ENCODE measurements at regions not wholly inside any gene's neighbourhood (a gene's known extent, or its start where the extent isn't known, plus 50 kb on each side); places are given as distances from the start of the nearest gene placed in this dataset.

DNA sequence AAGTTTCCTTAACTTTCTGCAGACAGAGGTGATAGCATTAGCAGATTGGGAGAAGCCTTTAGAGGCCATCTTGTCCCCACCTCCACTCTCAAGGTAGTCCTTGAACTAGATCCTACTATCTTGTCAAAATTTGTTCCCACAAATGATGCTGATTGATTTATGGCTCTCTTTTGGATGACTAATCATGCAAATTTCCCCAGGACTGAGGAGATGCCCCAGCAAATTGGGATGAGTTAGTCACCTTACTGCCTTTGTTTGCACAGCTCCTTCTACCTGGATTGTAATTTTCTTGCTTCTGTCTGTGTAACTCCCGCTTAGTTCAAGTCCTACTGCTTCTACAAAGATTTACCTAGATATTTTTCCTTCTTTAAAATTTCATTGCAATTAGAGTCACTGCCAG, 391.4 kb upstream of the CADM1 start:
- in situ Hi-C loops (cut with MboI; ENCODE audit: low sequenced_read_pairs), result no loop called here

DNA sequence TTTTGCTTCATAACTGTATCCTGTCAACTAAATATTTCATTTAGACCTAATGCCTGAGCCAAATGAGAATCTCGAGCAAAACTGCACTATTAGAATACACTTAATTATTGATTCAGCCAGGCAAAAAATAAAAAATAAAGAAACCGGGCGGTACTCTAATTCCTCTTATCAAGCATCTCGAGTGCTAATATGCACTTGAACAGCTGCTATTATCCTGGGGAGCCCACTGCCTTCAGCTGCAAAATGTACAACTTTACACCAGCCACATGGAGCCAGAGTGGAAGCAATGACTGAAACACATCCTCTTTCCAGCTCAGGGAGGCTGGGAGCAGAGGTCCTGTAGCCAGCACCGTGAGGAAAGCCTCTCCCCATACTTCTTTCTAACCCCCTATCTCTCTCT, 390.0 kb upstream of the CADM1 start:
- in situ Hi-C loops (cut with MboI; ENCODE audit: low sequenced_read_pairs), result no loop called here

DNA sequence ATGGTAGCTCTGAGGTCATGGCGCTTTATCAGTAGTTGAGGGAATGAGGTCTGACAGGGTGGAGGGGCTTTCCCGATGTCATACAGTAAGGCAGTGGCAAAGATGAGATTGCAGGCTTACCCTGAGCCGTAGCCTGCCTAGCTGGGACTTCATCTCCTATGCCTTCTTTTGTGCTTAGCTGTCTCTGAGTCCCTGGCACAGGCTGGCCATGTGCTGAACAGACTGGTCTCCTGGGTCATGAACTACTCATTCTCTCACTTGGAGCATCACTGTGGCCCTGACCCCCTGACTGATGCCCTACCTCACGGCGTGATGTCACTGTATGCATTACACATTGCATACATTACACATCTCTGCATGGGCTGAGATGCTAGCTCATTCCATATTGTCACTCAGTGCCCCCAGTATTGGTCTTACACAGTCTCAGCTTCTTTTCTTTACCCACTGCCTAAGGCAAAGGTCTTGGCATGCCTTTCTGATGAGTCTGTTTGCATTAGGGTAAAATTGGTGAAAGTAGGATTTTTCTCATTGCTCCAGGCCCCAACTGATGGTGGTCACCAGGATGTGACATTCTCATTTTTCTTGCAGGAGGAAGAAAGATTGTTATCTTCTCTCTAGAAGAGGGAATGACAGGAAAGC, 389.4 kb upstream of the CADM1 start:
- in situ Hi-C loops (cut with MboI; ENCODE audit: low sequenced_read_pairs), result no loop called here

DNA sequence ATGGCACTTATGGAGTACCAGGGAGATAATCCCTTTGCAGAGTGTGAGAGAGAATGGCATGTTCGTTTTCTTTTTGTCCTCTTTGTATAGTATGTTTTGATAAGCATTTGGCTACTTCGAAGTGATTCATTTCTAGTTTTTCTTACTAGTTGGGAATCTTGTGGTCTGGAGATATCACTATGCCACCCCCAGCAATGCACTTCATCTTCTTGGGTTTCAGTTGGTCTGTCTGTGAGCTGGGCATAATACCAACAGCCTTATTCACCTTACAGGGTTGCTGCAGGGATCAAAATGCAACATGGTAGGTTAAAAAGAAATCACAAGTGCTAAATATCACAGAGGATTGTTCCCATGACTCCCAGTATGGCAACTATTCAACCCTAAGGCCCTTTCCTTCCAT, 387.8 kb upstream of the CADM1 start:
- in situ Hi-C loops (cut with MboI; ENCODE audit: low sequenced_read_pairs), result no loop called here

DNA sequence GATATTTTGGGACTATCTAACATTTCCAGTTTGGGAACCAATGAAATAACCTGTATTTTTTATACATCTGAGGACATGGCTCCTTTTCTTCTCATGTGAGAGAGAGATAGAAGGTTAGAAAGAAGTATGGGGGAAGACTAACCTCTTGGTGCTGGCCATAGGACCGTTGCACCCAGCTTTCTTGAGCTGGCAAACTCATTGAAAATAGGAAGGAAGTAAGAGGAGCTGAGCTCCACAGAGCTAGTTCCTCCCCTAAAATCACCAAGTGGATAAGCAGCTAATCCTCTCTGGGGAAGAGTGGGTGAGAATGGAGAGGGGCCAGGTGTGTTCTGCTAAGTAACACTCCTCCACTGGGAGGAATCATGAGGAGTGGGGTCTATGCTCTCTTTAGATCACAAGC, 387.4 kb upstream of the CADM1 start:
- in situ Hi-C loops (cut with MboI; ENCODE audit: low sequenced_read_pairs), result no loop called here

DNA sequence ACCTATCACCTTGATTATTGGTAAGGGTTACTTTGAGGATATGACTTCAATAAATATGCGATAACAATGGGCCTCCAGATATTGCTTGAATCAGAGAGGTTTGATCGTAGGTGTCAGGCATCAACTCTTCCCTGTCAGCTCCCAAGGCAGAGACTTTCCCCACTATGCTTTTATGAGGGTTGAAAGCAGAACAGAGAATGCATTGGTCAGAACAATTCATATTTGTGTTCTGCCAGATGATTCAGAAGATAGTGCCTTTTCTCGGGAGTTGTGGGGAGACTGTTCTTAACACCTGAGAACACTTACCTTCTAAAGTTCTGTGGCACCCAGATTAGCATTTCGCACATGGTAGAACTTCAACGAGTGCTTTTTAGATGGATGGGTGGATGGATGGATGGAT, 386.3 kb upstream of the CADM1 start:
- in situ Hi-C loops (cut with MboI; ENCODE audit: low sequenced_read_pairs), result no loop called here

DNA sequence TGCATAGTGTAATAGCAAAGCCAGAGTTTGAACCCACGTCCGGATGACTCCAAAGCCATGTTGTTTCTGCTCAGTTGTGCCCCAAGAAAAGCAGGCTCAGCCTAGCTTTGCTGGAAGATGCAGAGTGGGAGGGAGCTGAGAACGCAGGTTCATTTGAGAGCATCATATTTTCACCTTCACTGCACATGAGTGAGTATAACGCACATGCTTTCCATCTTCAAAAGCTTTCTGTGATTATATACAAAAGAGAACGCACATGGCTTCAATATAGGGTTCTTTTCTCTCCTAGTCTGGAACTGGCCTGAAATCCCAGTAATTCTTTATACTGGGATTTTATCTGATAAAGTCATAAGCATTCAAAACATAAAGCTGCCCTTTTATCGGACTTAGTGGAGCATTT, 385.5 kb upstream of the CADM1 start:
- in situ Hi-C loops (cut with MboI; ENCODE audit: low sequenced_read_pairs), result no loop called here

DNA sequence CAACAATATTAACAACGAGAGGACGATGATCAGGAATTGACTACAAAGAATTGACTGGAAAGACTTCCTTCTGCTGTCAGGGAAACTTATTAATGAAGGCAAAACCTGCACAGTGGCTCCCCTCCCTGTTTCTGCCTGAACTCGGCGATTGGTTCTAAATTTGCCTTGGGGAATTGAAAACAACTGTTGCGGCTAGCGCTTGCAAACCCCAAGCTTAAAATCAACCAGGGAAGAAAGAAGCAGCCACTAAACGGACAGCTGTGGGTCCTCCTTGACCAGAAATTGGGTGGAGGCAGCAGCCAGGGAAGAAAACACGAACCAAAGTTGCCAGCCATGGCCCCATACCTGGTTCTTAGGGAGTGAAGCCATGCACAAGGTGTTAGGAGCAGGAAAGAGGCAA, 383.5 kb upstream of the CADM1 start:
- in situ Hi-C loops (cut with MboI; ENCODE audit: low sequenced_read_pairs), result no loop called here

DNA sequence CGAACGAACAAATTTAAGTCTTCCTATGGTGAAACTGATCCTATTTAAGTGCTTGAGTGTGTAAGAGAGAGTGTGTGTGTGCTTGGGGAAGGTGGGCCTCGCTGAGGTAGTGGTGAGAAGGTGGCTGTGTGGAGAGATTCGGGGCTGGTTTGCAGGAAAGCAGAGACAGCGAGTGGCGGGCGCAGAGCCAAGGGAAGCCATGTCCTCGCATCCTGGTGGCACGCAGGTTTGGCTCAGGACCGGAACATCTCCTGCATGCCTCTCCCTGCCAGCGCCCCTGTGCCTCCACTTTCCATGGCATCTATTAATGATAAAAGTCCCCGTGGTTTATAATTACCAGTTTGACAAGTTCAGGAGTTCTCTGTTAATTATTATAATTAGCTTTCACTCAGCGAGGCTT, 383.1 kb upstream of the CADM1 start:
- in situ Hi-C loops (cut with MboI; ENCODE audit: low sequenced_read_pairs), result no loop called here

DNA sequence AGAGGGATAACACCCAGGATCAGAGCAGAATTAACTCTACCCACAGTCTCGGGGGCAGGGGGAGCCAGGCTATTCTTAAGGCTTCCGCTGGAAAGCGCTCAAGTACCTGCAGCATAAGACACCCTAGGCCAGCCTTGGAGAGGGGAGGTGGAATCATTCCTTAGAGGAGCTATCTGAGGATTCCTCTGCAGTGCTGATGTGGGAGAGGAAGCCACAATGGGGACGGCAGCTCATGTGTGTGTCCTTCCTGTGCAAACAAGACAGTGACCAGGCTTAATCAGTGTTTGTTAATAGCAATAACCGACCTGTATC, 382.2 kb upstream of the CADM1 start:
- in situ Hi-C loops (cut with MboI; ENCODE audit: low sequenced_read_pairs), result no loop called here

DNA sequence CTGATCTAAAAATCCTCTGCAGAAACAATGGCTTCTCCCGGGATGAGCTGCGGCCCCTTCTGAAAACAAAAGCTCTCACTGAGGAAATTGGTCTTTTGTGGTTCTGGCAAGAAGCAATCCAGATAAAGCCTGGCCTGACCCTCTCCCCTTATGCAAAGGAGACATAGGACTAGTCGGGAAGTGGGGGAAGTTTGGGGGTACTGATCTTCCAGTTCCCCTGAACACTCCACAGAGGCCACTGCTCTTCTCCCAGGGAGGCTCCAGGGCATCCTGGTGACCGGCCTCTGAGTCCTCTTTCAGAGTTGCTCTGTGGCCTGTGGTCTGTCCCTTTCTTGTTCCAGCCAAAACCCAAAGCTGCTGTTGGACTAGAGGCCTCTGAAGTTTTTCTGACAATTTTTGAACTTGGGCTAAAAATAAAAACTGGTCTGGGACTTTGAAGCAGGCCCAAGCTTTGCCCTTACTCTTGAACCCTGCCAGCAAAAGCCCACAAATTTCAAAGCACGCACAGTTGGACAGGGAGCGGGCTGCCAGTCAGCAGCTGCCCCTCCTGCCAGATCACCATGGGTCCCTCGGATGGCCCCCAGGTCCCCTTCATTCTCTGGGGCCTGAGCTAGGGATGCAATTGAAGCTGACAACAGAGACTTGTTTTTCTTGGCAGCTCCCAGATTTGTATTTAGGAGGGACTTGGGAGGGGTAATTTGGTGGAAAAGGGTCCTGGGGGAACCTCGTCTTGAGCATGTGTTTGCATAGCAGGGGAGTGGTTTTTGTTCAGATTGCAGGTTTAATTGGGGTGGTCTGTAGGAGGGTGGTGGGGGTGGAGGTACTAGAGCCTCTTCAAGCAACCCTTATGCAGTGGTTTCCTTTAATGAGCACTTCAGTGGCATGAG, 381.6 kb upstream of the CADM1 start:
- in situ Hi-C loops (cut with MboI; ENCODE audit: low sequenced_read_pairs), result no loop called here

DNA sequence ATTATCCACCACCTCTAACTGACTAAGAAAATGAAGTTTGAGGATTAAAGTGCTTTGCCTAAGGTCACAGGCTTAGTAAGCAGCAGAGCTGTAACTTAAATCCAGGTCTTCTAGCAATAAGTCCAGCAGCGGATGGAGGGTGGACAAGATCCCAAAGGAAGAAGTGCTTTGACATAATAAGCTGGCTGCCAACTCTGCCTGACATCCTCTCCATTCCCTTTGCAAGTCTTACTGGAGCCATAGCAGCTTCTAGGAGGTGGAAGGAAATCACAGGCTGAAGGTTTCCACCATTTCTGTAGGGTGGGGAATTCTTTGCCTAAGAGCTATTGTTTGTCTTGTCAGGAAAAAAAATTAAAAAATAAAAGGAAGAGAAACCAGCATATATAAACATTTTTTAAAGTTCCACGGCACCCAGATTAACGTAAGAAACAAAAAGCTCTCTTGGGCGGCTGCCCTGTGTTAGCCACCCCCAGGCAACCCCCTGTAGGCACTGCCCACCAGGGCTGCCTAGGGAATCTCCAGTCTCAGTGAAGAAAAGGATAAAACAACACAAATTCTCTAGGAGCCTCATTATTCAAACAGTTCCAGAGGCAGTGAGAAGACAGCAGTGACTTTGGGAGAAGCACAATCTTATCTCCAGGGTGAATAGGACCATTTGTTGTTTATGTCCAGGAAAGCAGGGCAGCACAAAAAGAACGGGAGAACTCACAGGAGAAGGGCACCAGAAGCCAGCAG, 380.8 kb upstream of the CADM1 start:
- in situ Hi-C loops (cut with MboI; ENCODE audit: low sequenced_read_pairs), result no loop called here

DNA sequence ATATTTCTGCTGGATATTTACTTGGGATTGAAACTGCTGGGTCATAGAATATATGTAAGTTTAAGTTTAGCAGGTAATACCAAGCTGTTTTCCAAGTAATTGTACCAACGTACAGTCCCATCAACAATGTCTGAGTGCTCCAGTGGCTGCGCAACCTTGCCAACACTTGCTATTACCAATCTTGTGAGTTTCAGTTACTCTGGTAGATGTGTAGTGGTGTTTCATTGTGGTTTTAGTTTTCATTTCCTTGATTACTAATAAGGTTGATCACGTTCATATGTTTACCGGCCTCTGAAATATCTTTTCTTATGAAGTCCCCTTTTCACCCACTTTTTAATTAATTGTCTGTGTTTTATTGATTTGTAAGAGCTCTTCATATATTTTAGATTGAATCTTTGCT, 370.6 kb upstream of the CADM1 start:
- in situ Hi-C loops (cut with MboI; ENCODE audit: low sequenced_read_pairs), result no loop called here

DNA sequence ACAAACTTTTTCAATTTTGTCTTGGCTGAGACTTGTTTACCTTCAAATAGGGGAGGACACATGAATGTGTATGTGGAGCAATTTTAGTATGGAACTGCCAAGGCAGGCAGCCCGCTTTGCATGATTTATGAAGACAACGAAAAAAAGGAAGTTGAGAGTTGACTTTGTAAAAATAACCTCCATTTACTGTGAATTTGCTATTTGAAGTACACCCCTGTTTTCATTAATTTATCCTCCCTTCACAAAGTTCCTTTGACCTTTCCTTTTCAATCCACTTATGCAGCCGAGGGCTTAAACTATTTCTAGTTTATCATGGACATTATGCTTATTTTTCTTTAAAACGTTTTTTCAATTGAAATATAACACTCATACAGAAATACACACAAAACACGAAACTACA, 369.6 kb upstream of the CADM1 start:
- in situ Hi-C loops (cut with MboI; ENCODE audit: low sequenced_read_pairs), result no loop called here

DNA sequence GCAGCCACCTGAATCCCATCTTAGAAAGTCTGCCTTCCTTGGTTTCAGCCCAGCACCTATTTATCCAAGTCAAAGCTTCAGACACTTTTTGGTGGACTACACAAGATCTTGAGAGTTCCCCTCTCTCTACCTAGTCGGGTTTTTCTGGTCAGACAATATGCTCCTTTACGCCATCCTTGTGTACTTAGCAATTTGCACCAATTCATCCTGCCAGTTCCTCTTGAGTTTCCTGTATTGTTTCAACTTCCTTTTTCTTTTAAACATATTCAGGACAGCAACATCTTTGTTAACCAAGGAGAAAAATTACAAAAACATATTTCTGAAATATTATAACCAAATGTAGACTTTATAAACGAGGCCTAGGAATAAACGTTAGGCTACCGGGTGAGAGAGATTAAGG, 368.2 kb upstream of the CADM1 start:
- in situ Hi-C loops (cut with MboI; ENCODE audit: low sequenced_read_pairs), result no loop called here

DNA sequence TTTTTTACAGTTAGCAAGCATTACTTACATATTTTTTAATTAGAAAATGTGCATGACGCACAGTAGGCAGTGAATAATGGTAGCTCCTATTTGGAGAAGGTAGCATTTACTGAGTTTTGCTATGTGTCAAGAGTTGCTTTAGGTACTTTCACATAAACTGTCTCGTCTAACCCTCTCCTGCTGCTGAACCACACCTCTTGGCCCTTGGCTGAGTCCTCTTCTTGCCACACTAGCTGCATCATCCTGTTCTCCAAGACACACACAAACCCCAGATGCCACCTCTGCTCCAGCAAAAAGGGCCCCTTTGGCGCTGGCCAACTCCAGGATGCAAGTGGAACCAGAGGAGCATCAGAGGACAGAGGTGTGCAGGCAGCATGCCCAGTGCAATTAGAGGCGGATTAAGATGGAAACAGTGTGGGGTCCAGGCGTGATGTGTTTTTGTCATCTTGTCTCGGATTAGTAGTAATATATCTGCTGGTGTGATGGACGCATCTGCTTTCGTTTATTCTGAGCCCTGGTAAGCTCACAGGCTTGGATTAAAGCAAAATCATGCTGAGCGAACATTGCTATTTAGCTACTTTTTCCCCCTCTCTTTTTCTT, 367.0 kb upstream of the CADM1 start:
- in situ Hi-C loops (cut with MboI; ENCODE audit: low sequenced_read_pairs), result no loop called here

DNA sequence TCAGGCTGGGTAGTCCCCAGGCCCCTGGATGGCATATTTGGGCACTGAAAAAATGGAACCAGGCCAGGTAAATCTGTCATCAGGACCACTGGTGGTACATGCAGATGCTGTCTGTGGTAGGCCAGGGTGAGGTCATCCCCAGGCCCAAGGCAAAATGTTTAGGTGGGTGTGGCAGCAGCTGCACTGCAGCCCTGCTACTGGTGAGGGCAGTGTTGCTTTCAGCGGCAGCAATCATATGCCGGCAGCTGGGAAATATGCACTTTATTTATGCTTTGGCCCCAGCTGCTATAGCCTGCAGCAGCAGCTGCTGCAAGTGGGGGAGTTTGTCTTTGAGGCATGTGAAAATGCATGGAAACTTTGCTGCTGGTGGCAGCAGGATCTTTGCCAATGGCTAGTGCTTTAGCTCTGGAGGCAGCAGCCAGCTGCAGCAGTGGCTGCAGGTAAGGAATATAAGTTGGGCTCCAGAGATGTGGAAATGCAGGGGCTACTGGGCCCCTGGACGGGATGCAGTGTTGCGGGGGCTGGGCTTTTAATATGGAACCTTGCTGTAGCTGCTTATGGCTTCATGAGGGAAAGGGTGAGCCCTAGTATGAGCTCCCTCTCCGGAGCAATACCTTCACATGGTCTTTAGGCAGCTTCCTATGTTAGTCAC, 365.7 kb upstream of the CADM1 start:
- in situ Hi-C loops (cut with MboI; ENCODE audit: low sequenced_read_pairs), result no loop called here

DNA sequence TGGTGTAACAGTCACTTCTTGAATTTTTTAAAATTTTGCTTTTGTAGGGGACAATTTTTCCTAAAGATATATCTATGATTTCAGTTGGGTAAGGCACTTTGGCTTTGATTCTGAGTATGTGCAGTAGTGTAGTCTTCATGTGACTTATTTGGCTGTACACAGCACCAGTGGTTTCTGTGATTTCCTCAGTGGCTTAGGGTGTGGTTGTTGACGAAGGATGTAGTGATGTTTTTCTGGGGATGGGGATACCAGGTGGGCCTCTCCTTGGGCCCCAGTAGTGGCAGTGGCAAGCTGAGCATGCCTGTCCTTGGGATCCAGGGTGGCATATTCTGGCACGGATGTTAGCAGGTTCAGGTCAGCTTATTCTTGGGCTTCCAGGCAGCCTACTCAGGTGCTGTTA, 364.9 kb upstream of the CADM1 start:
- in situ Hi-C loops (cut with MboI; ENCODE audit: low sequenced_read_pairs), result no loop called here

DNA sequence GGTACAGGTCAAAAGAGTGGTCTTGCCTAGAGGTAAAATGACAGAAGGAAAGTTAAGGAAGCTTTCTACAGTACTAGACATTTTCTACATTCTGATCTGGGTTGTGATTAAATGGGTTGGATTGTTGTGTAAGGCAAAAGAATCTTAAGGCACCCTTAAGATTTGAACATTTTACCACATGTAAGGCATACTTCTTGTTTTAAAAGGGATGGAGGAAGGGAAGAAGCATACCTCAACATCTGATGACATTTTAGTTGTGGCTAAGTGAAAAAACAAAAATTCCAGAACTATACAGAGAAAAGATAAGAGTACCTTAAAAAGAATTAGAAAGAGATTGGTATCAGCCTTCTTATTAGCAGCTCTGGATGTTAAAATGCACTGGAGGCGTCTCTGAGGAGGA, 356.0 kb upstream of the CADM1 start:
- in situ Hi-C loops (cut with MboI; ENCODE audit: low sequenced_read_pairs), result no loop called here

DNA sequence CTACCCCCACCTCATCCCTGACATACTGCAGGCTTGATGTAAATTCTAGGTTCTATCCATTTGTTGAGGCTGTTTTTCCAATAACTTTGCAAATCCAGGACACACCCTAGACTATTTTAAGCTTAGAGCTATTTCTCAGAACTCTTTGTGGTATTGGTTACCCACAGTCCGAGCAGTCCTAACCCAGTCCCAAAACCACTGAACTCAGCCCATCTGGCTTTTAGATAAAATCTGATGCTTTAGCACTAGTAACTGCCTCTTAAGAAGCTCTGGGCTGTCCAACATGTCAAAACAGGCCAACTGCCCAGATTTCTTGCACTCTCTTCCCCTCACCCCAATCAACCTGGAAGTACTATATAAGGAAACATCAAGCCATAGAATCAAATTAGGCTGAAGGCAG, 344.4 kb upstream of the CADM1 start:
- in situ Hi-C loops (cut with MboI; ENCODE audit: low sequenced_read_pairs), result no loop called here

DNA sequence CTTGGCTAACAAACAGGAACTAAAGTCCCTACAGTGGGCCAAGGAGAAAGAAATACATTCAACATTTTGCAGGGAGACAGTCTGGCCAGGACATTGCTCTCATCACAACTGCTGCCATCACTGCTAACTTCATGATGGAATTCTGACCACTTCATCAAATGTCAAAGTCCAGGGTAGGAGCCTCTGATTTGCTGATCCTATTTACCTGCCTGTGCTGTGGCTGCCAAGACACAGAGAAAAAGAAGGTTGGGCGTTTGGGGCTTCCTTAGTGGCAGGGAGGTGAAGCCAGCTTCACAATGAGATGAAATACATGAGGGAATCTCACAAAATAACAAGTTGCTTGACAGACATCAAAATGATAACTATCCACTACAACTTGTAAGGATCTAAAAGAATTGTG, 343.9 kb upstream of the CADM1 start:
- in situ Hi-C loops (cut with MboI; ENCODE audit: low sequenced_read_pairs), result no loop called here

Data from HL-60/S4 (cell line).